Type B pancreatic cell (in vitro differentiated cells): ENCODE measurements at regions not wholly inside any gene's neighbourhood (a gene's known extent, or its start where the extent isn't known, plus 50 kb on each side); places are given as distances from the start of the nearest gene placed in this dataset.

ENCODE experiments used
- DNase-seq: peaks from one replicate; pipeline ENCODE4 v3.0.0; 2021; ENCODE audit warnings: mixed read lengths; ENCODE audit not compliant: unreplicated experiment; ENCODE audit errors: extremely low spot score
- H3K27ac Mint-ChIP-seq: 2 replicates; pipeline ENCODE4 v1.8.0; 2021; ENCODE audit warnings: mild to moderate bottlenecking, mixed read lengths
- H3K27me3 Mint-ChIP-seq: 2 replicates; pipeline ENCODE4 v1.8.0; 2021; ENCODE audit warnings: mixed read lengths
- H3K36me3 Mint-ChIP-seq: 2 replicates; pipeline ENCODE4 v1.8.0; 2021; ENCODE audit warnings: mixed read lengths
- H3K4me1 Mint-ChIP-seq: one replicate; pipeline ENCODE4 v1.8.0; 2021; ENCODE audit warnings: mixed read lengths; ENCODE audit not compliant: unreplicated experiment
- H3K4me3 Mint-ChIP-seq: 2 replicates; pipeline ENCODE4 v1.8.0; 2021; ENCODE audit warnings: mild to moderate bottlenecking, mixed read lengths
- H3K9me3 Mint-ChIP-seq: 2 replicates; pipeline ENCODE4 v1.8.0; 2021; ENCODE audit warnings: mixed read lengths
- CTCF ChIP-seq: fragments of 200-600 bp; sonication (generic); conservative IDR thresholded peaks from 2 replicates; pipeline ENCODE4 v1.5.0; 2021; ENCODE audit warnings: antibody characterized with exemption, mild to moderate bottlenecking

DNA sequence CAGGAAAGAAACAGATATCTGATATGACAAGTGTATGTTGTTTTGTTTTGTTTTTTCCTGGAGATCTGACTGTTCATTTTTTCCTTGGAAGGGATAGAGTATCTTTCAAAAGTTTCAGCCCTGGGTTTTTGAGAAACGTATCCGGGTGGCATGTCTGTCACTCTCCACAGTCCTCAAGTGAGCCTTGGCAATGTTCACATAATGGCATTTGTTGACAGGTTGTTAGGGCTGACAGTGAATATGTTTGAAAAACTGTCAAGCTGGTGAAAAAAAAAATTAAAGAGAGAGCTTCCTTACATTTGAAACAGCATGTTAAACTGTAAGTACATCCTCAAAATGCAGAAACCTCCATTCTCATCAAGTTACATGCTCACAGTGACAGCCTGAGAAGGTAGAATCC is 113.0 kb upstream of the DYNLRB2 start:
- no peaks in the 10 kb centered on the region for H3K36me3 Mint-ChIP-seq
- TF ChIP-seq CTCF: no peak
- no peaks in the 10 kb centered on the region for H3K9me3 Mint-ChIP-seq
- DNase-seq: no peak
- H3K27me3 Mint-ChIP-seq: peaks cover 18% of the 10 kb centered on the region
- H3K27ac Mint-ChIP-seq: no peak overlapping the region
- no peaks in the 10 kb centered on the region for H3K4me1 Mint-ChIP-seq
- H3K4me3 Mint-ChIP-seq: no peak overlapping the region

DNA sequence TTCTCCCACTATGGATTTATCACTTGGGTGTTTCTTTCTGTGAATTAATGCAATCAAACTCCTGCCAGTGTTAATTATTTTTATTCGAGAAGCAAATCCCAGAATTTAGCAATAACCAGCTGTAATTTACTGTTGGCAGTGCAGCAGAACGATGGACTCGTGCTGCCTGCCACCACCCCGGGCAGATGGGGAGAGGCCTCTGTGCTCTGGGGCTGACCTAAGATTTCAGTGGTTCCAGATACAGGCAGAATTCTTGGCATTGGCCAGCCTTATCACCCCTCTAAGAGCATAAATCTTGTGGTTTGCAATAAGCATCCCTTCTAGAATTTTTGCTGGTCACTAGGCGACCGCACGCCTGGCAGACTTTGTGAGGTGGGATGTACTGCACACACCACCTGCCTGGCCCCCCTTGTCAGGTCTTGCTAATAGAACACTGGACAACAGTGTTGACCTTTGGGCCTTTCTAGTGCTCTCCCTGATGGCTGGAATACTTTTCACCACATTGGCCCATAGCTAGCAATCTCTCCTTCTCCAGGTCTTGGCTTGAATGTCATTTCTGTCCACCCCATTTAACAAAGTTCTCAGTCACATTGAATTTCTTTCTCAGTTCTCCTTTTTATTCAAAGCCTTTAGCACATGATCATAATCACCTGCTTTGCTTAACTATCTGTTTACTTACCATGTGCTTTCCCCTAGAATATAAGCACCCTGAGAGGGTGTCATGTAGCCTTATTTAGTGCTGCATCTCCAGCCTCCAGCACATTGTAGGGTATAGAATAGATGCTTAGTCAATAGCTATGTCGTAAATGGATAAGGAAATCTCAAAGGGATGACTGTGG is 122.1 kb upstream of the DYNLRB2 start:
- peaks cover 10% of the 10 kb centered on the region for H3K27me3 Mint-ChIP-seq
- H3K9me3 Mint-ChIP-seq: no peaks in the 10 kb centered on the region
- no peak overlapping the region for H3K27ac Mint-ChIP-seq

GRCh38 chr16:80417706-80418271 is 123.0 kb upstream of the DYNLRB2 start:
- no peak for DNase-seq
- Mint-ChIP-seq H3K4me1 (no peaks in the 10 kb centered on the region), H3K27me3 (peaks cover 10% of the 10 kb centered on the region), H3K9me3 (no peaks in the 10 kb centered on the region), H3K27ac (no peak overlapping the region), H3K4me3 (no peak overlapping the region), H3K36me3 (no peaks in the 10 kb centered on the region)
- TF ChIP-seq CTCF: no peak

More for the DNA sequence above, 122.1 kb upstream of the DYNLRB2 start:
- Mint-ChIP-seq H3K4me3 (no peak overlapping the region), H3K36me3 (no peaks in the 10 kb centered on the region), H3K4me1 (no peaks in the 10 kb centered on the region)
- TF ChIP-seq CTCF: no peak
- no peak for DNase-seq

- no peaks in the 10 kb centered on the region for H3K9me3 Mint-ChIP-seq
- no peak overlapping the region for H3K4me3 Mint-ChIP-seq
- no peak overlapping the region for H3K27ac Mint-ChIP-seq
- H3K36me3 Mint-ChIP-seq: no peaks in the 10 kb centered on the region
- no peaks in the 10 kb centered on the region for H3K4me1 Mint-ChIP-seq
- DNase-seq: no peak
- peaks cover 16% of the 10 kb centered on the region for H3K27me3 Mint-ChIP-seq
- TF ChIP-seq CTCF: no peak
Measured at GRCh38 chr16:80408014-80408413, 132.8 kb upstream of the DYNLRB2 start.

GRCh38 chr16:80407265-80407987 is 133.4 kb upstream of the DYNLRB2 start:
- Mint-ChIP-seq H3K27me3 (peaks cover 16% of the 10 kb centered on the region), H3K27ac (no peak overlapping the region), H3K4me1 (no peaks in the 10 kb centered on the region), H3K4me3 (no peak overlapping the region), H3K36me3 (no peaks in the 10 kb centered on the region), H3K9me3 (no peaks in the 10 kb centered on the region)
- DNase-seq: no peak
- TF ChIP-seq CTCF: no peak
